ENCODE measurements at regions not wholly inside any gene's neighbourhood (a gene's known extent, or its start where the extent isn't known, plus 50 kb on each side); places are given as distances from the start of the nearest gene placed in this dataset.

DNA sequence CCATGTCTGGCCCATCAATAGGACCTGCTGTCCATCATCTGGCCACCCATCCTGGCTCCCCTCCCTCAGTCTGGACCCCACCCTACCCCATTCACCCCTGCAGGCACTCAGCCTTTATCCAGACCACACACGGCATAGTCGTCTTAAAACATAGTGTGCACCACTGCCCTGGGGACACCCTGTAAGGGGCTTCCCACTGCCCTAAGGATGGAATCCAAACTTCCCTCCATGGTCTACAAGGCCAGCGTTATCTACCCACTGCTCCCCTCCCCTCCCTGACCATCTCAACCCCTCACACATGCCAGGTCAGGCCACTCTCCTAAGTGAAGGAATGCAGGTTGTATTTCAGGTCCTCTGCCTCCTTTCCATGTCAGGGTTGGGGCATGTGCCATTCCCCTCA is 352.7 kb upstream of the ZNF507 start:
- no peak for DNase-seq

DNA sequence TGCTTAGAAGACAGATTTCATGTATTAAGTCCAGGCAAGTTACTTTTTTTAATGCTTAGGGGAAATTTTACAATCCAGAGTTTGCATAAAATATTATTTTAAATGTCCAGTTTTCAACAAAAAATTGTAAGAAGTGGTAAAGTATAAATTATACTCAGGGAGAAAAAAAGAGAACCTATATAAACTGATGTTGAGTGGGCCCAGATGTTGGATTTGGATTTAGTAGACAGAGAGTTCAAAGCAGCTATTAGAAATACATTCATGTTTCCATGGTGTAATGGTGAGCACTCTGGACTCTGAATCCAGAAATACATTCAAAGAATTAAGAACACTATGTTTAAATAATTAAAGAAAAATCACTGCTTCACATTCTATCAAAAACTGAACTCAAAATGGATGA is 349.9 kb upstream of the ZNF507 start:
- no peak for DNase-seq

DNA sequence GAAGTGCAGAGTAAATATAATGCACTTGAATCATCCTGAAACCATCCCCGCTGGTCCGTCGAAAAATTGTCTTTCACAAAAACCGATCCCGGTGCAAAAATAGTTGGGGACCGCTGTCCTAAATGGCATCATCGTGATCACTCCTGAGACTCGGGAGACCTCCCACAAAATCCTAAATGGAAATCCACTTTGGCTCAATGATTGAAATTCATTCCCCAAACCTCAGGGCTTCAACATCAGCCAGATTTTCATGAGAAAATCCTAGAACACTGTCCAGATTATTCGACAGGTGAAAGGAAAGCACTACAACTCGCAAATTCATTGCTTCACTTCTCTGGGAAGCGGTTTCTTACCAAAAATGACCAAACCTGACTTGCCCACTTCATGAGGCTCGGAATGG is 335.3 kb upstream of the ZNF507 start:
- DNase-seq, result no peak

DNA sequence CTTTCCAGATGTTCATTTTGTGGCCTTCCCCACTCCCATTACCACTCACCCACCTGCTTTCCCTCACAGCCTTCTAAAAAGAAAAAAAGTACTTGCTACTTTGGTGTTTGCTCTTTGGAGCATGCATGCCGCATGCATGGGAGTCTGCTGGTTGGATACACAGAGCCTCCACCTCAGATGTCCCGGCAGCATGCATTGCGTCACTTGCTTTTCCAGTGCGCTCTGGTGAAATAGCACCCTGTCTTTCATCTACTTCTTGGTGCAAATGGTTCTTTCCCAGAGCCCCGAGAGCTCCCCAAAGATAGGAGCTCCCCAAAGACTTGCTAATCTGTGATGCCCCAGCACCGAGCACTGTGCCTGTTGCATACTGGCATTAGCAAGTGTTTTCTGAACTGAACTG is 333.2 kb upstream of the ZNF507 start:
- no peak for DNase-seq

DNA sequence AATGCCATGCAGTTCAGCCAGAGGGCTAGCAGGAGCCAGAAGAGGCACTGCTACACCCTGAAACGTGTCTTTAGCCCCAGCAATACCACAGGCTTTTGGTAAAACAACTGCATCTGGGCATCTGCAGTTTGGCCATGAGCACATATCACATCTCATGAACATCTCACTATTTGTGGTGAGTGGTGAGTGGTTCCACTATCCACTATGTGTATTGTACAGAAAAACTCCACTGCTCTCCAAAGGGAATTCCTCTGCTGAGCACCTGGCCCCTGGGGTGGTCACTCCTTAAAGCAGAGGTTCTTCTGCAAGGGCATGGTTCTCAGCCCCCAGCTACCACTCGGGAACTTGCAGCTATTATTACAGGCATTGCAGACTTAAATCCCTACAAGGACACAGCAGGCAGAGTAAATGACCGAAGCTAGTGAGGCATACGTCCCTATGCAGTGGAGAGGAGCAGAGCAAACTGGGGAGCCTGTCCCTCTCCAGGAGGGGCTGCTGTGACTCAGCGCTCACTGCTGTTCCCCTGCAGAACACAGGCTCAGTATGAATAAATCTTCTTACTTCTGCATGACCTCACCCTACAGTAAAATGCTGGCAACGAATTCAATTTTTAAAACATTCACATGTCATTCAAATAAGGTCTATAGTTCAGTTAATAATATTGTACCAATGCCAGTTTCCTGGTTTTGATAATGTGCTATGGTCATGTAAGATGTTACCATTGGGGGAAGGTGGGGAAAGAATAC is 332.4 kb upstream of the ZNF507 start:
- DNase-seq, result no peak

DNA sequence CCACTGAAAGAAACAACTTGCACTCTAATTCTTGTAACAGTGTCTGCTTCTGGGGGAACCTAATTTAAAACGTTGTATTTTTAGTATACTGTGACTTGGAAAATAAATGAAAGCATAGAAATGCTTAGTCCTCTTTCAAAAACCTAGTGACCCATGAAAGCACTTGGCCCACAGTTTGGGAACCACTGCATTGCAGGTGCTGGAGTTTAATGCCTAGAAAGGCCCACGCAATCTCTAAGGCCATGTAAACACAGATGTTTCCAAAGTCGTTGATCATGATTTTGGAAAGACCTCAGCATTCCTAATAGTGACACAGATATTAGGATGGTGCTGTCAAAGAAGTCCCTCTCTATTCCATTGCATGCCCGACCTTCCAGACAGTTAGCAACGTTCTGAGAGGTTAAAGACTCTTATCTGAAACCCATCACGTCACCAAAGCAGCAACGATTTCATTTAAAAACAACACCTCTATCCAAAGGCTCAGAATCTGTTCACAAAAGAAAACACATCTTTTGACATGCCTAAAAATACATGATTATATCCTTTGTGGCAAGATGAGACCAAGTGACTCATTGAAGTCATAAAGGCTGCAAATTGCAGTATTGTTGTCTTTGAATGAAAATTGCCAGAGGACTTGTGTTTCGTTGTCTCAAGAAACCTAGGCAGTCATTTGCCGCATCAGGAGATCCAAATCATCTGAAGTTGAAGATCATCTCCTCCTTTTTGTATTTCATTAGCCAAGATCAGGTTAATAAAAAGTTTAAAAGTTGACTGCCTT is 328.0 kb upstream of the ZNF507 start:
- DNase-seq, result no peak

DNA sequence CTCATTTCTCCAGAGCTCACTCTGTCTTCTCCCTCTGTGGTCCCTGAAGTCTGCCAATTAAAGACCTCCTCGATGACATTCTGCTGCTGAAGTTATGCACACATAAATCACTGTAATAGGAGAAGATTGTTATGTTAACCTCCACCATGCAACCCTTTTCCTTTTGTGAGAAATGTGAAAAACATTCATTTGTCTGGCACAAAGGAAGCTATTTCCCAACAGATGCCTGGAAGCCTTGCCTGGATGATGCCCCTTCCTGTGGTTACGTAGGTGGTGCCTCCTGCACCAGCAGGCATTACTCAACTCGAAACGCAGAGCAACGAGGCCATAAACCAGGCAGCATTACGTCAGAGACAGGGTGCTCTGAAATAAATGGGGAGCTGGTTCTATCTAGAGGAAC is 327.4 kb upstream of the ZNF507 start:
- no peak for DNase-seq

DNA sequence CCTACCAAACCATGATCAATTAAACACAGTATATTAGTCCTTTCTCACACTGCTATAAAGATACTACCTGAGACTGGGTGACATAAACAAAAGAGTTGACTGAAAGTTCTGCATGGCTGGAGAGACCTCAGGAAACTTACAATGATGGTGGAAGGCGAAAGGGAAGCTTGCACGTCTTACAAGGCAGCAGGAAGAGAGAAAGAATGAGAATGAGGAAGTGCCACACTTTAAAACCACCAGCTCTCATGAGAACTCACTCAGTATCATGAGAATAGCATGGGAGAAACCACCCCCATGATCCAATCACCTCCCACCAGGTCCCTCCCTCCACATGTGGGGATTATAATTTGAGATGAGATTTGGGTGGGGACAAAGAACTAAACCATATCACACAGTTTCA is 324.9 kb upstream of the ZNF507 start:
- no peak for DNase-seq

DNA sequence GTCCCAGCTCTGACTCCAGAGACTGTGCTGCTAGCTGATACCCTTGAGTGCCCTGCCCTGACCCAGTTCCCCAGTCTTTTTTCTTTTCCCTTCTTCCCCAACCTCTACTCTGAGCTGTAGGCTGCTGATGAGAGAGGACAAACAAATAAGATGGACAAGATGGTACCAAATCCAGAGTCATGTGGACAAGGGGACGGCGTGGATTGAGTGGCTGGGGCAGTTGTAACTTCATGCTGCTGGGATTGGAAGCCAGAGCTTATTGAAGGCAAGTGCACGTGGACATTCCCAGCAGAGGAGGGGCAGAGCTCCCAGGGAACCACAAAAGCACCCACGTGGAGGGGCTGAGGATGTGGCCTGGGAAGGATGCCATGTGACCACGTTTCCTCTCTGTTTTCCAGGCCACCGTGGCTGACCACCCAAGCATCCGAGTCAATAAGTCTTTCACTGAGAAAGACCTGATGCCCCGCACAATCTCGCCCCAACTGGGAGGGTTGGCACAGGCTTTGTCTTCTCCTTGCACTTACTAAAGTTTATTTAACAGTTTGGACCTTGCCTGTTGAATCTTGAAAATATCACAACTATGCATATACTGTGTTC is 323.3 kb upstream of the ZNF507 start:
- no peak for DNase-seq

DNA sequence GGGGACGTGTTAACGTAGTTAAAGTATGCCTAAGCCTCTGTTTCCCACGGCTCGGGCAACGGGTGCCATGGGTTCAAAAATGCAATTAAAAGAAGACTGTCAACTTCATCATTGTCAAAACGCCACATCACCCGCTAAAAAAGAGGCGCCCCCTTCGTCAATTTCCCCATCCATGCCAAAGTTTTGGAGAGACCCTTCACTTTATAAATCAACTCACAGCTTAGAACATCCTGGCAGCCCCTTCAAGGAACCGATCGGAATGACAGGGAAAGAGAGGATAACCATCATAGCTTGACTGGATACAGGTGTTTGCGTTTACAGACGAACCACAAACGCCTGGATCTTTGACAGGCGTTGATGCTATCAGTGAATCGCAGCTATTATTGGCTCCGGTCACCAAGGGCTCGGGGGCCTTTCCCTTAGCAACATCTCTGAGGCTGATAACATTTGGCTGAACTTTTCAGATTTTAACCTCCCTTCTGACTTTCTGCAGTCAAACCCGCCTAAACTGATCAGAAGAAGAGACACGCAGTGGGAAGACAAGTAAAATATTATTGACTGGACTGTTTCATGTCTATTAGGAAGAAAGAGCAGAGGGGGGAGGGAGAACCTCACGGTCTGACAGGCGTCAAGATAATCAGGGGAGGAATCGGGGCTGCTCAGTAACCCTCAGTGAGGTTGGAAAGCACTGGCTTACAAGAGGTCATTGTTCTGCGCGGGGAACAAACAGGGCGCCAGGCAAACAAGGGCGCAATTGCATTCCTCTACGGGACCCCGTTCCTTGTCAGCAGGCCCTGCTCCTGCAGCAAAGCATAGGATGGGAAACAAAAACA is 322.5 kb upstream of the ZNF507 start:
- no peak for DNase-seq

DNA sequence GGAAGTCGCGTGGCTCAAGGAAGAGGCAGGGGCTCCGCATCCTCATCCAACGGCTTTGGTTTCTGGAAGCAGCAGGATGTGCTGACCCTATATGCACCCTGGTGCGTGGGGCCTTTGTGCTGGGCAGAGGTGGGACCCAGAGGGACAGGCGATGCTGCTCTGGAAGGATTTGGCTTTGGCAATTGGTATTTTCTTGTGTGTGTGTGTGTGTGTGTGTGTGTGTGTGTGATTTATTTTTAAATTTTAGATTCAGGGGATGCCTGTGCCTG is 321.9 kb upstream of the ZNF507 start:
- no peak for DNase-seq

DNA sequence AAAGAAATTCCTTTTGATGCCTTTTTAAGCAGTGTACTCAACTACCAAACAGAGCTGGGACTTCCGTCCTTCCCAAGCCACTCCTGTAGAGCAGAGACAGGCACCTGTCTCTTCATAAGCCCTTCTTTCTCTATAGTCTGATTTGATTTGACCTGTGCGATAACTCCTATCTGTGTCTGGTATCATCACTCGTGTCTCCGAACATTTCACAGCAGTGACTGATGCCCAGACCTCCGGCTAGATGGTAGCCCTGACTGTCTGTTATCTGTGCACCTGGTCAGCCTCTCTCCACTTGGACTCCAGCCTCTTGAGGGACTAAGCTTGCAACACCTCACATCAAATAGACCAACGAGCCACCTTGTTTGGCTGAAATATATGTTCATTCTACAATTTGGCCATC is 316.2 kb upstream of the ZNF507 start:
- no peak for DNase-seq

DNA sequence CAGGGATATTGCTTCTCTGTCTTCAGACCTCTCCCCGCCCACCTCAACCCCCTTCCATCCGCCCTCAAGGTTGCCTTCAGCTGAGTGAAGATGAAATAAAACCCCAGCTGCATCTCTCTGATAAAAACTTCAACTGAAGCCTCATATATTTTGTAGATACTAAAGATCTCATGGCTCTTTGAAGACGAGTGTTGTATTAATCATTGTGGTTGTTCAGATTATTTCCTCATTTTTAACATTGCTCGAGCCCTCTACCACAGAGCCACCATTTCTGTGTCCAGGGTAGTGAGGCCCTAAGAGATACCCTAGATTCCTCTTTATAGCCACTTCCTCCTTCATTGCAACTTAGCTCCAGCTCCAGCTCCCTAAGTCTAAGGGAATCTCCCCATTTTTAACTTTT is 312.8 kb upstream of the ZNF507 start:
- no peak for DNase-seq

DNA sequence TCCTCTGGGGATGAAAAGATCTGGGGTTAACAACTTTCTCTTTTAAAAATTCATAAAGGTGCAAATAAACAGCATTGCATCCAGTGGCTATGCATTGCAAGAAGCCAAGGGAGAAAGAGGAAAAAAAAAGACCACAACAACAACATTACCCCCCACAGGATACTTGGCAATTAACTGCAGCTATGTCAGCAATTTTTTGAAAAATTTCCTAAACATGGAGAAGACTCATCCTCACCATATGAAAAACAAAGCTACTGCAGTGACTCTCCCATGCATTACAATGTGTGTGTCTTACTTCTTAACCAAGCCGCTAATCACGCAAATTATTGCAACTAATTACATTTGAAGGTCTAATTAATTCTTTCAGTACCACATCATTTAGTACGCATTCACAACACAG is 309.8 kb upstream of the ZNF507 start:
- no peak for DNase-seq

DNA sequence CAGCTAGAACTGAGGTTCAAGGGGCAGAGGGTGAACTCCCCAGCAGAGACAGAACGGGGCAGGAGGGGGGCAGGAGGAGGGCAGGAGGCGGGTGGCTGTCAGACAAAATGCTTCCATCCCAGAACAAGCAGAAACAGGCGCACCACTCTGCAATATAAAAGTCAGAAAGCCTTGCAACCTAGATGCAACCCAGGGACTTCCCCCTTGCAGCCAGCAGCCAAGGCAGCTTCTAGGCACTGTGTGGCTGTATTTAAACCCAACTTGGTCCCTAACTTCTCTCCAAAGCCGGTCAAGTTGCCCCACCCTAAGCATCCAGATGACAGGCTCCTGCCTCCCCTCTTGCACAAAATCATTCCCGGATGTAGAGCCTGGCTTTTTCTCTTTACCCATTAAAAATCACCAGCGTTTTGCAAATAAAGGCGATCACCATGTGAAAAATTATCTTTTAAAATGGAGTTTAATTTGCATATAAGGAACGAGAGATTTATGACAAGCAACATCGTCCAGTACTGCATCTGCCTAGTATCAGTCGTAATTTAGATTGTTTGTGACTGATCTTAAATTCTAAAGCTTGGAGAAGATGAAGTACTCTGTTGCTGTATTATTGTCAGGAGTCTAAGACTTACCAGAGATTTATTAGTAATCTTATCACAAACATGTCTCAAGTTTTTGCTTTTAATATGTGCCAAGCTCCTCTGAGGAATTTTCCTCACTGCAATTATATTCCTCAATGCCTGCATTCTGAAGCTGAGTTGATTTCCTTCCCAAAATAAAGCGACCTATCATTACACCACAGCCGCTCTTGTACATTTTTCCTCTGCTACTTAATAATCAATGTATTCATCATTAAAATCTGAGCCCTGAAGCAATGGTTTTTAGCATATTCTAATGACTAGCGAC is 307.1 kb upstream of the ZNF507 start:
- DNase-seq, result no peak

DNA sequence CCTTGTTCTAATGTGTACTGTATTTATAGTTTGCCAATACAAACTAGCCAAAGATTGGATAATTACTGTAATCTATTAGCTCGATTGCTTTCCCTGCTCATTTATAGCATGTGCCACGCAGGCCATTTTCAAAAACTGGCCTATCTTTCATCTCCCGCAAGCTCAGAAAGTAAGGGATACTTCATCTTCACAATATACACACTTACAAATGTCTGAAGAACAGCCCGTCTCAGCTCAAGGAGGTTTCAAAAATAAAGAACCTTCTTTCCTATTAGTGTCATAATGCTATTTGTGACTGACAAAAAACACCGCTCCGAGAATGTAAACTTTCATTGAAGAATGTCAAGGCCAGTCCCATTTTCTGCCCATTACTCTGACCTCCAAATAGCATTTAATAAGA is 306.4 kb upstream of the ZNF507 start:
- DNase-seq, result no peak

DNA sequence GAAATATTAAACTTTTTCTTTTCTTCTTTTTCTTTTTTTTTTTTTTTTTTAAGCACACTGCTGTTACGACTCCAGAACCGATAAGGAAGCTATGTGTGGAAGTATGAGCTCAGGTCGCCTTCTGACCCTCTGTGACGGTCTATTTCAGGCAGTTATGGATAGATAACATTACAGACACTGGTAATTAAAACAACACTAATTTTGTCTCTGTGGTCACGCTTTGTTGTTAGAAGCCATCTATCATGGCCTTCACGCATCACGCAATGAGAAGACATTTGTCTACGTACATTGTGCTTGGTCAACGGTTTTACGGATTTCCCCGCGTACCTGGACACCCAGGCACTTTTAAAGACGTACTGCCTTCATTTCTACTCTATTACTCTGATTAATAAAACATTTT is 306.0 kb upstream of the ZNF507 start:
- DNase-seq, result no peak

DNA sequence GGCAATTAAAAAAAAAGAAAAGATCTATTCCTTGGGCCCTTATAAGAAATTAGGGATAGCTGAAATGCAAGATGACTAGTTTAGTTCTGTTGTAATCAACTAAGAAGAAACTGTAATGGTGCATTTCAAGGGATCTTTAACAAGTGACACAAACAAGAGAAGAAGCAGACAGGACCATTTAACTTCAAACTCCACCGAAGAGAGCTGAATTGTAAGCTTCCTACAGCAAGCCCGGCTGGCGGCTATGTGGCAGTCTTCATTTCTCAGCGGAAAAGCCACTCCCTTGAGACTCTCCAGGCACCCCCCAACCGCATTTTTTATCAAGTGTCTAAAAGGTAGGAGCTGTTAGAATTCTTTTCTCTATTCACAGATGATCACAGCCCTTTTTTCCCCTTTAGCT is 305.2 kb upstream of the ZNF507 start:
- DNase-seq, result no peak

DNA sequence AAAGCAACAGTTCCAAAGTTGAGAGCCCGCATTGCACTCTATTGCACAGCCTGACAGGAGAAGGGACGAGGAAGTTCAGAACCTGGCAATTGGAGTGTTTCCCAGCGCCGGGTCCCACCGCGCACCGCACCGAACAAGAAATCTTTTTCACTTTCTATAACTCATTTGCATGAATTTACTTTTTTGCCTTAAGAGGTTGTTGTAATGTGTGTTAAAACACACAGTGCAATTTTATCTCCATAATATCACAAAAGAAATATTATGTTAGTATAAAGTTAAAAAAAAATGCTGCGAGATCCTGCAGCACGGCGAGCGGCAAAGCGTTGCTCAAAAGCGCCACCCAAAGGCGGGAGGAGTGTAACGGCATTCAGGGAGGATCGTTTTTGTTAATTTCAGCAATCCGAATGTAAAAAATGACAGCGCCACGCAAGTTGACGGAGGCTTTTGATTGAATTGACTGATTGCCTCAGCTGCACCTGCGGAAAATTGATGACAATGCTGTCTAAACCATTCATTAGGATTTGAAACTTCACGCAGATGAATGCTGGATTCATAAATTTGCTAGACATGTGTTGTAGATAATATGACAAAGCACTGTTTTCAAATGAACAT is 303.6 kb upstream of the ZNF507 start:
- no peak for DNase-seq

DNA sequence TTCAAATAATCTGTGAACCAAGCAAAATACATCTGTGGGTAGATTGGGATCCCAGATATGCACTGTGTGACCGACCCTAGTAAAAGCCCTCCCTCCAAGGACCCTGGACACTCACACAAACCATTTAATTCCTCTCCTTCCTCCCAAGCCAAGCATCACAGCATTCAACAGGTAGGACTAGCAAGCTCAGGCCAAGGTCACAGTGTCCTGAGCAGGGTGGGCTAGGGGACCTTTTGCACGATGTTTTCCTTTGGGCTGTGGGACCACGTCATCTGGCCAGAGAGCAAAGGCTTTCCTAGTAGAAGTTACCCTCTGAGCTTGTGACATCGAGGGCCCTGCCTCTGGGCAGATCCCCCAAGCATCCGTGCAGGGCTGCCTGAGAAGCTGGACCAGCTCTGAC is 297.6 kb upstream of the ZNF507 start:
- DNase-seq, result no peak

DNA sequence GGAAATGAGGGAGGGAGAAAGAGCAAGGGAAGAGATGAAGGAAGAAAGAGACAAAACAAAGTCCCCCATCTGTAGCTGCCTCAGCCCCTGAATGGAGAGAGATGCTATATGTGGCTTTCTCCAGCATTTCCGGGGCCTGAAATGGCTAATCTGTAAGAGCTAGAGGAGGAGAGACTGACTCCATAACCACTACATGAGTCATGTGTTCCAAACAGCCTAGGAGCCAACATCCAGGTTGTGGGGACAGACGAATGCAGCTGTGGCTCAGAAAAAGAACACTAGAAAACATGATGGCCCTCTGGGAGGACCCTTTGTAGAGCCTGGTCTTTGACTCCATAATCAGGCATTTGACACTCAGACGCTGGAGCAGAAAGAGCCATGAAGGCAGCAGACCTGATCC is 292.0 kb upstream of the ZNF507 start:
- DNase-seq, result no peak

DNA sequence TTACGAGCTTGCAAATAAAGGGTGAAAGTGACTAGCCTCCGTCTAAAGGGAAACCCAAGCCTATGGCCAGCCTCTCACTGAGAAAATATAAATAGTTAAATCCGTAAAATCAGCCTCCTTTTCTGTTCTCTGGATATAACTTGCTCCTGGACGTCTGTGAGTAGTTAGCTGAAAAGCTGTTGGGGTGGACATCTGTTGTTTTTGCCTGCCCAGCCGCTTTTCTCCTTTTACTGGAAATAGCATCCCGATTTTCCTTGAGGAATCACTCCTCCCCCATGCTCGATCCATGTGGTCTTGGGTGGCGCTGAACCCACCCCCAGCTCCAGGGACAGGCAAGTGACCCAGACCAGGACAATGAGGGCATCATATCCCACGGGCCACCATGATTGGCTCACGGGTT is 291.5 kb upstream of the ZNF507 start:
- DNase-seq, result no peak

All from bone marrow (tissue), 2 donors.